ENCODE measurements at regions not wholly inside any gene's neighbourhood (a gene's known extent, or its start where the extent isn't known, plus 50 kb on each side); places are given as distances from the start of the nearest gene placed in this dataset.

DNA sequence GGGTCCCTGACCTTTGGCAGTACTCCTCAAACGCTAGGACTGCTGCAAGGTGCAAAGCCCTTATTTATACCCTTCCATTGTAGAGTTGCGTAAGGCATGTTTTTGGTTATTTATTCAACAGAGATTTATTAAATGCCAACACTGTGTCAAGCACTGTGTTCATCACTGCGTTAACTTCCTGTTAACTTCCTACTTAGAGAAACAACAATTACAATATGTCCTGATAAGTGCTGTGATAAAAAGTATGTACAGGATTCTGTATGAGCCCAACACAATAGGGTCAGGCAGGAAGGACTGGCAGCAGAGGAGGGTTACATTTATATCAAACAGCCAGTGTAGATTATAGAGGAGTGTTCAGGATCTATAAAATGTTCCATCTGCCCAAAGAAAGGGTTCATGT, 812.8 kb upstream of the API5 start (continued):
- TF ChIP-seq, protein P1, sequence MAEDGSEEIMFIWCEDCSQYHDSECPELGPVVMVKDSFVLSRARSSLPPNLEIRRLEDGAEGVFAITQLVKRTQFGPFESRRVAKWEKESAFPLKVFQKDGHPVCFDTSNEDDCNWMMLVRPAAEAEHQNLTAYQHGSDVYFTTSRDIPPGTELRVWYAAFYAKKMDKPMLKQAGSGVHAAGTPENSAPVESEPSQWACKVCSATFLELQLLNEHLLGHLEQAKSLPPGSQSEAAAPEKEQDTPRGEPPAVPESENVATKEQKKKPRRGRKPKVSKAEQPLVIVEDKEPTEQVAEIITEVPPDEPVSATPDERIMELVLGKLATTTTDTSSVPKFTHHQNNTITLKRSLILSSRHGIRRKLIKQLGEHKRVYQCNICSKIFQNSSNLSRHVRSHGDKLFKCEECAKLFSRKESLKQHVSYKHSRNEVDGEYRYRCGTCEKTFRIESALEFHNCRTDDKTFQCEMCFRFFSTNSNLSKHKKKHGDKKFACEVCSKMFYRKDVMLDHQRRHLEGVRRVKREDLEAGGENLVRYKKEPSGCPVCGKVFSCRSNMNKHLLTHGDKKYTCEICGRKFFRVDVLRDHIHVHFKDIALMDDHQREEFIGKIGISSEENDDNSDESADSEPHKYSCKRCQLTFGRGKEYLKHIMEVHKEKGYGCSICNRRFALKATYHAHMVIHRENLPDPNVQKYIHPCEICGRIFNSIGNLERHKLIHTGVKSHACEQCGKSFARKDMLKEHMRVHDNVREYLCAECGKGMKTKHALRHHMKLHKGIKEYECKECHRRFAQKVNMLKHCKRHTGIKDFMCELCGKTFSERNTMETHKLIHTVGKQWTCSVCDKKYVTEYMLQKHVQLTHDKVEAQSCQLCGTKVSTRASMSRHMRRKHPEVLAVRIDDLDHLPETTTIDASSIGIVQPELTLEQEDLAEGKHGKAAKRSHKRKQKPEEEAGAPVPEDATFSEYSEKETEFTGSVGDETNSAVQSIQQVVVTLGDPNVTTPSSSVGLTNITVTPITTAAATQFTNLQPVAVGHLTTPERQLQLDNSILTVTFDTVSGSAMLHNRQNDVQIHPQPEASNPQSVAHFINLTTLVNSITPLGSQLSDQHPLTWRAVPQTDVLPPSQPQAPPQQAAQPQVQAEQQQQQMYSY (CRISPR knock-in tag; IDR thresholded peaks at IDR 0.05) = no peak
- TF ChIP-seq GABPB1 (CRISPR knock-in tag; IDR thresholded peaks at IDR 0.05) = no peak
- TF ChIP-seq ZNF383 (CRISPR knock-in tag; IDR thresholded peaks at IDR 0.05; ENCODE audit: borderline replicate concordance) = no peak
- no peak for TF ChIP-seq ZNF343 (CRISPR knock-in tag; IDR thresholded peaks at IDR 0.05)
- no peak for TF ChIP-seq ZNF274 (CRISPR knock-in tag; IDR thresholded peaks at IDR 0.05)
- no peak for TF ChIP-seq HDAC1 (CRISPR knock-in tag; IDR thresholded peaks at IDR 0.05)
- TF ChIP-seq NBN (conservative IDR thresholded peaks at IDR 0.05) = no peak
- TF ChIP-seq MED8 (CRISPR knock-in tag; IDR thresholded peaks at IDR 0.05; ENCODE audit: insufficient replicate concordance) = no peak
- no peak for TF ChIP-seq ZNF350 (CRISPR knock-in tag; IDR thresholded peaks at IDR 0.05; ENCODE audit: borderline replicate concordance, low read depth)
- TF ChIP-seq, protein P2, sequence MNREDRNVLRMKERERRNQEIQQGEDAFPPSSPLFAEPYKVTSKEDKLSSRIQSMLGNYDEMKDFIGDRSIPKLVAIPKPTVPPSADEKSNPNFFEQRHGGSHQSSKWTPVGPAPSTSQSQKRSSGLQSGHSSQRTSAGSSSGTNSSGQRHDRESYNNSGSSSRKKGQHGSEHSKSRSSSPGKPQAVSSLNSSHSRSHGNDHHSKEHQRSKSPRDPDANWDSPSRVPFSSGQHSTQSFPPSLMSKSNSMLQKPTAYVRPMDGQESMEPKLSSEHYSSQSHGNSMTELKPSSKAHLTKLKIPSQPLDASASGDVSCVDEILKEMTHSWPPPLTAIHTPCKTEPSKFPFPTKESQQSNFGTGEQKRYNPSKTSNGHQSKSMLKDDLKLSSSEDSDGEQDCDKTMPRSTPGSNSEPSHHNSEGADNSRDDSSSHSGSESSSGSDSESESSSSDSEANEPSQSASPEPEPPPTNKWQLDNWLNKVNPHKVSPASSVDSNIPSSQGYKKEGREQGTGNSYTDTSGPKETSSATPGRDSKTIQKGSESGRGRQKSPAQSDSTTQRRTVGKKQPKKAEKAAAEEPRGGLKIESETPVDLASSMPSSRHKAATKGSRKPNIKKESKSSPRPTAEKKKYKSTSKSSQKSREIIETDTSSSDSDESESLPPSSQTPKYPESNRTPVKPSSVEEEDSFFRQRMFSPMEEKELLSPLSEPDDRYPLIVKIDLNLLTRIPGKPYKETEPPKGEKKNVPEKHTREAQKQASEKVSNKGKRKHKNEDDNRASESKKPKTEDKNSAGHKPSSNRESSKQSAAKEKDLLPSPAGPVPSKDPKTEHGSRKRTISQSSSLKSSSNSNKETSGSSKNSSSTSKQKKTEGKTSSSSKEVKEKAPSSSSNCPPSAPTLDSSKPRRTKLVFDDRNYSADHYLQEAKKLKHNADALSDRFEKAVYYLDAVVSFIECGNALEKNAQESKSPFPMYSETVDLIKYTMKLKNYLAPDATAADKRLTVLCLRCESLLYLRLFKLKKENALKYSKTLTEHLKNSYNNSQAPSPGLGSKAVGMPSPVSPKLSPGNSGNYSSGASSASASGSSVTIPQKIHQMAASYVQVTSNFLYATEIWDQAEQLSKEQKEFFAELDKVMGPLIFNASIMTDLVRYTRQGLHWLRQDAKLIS (CRISPR knock-in tag; IDR thresholded peaks at IDR 0.05) = no peak
- TF ChIP-seq NFE2L1 (CRISPR knock-in tag; IDR thresholded peaks at IDR 0.05; ENCODE audit: borderline replicate concordance) = no peak
- TF ChIP-seq MYC (CRISPR knock-in tag; IDR thresholded peaks at IDR 0.05; ENCODE audit: borderline replicate concordance) = no peak
- no peak for TF ChIP-seq ZNF3 (CRISPR knock-in tag; IDR thresholded peaks at IDR 0.05)
- TF ChIP-seq ELF4 (CRISPR knock-in tag; IDR thresholded peaks at IDR 0.05; ENCODE audit: borderline replicate concordance) = no peak
